ENCODE measurements at regions not wholly inside any gene's neighbourhood (a gene's known extent, or its start where the extent isn't known, plus 50 kb on each side); places are given as distances from the start of the nearest gene placed in this dataset.
"Not testable (repeated sequence)": the region's sequence is repeated elsewhere in the genome, so short reads cannot be mapped to it uniquely, and the experiment has no call there.

- DNase-seq = no peak
These were observed 585.6 kb downstream of the GALC start for GRCh38 chr14:87407344-87407743.

DNA sequence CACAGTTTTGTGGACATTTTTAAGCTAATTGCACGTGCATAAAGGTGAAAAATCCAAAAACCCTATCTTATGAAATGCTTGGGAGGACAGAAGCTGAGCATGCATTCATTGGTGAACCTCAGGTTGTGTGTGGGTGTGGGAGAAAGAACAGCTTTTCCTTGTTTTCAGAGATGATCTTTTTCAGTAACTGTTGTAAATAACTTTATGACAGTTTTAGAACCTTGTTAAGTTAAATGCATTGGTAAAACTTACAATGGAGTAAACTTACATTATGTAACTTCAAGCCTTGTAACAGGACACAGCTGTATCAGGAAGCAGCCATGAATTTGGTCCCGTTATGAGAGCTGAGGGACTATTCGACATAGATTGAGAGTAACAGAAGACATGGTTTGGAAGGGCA lies 587.4 kb downstream of the GALC start:
- no peak for DNase-seq

DNA sequence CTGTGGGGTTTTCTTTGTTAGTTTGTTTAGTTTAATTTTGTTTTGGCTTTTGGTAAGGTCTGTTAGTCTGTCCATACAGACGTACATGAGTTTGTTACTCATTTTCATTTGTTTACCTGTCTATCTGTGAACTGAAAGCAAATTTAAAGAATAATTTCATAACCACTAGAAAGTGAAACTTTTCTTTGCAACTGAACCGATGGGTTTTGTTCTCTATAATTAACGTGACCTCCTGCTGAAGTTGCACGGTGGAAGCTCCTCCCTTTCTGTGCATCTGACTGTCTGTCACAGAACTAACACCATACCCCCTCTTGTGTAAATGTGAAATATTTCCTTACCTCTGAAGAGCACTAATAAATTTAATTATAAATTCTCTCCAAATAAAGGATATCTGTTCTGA lies 595.5 kb downstream of the GALC start:
- no peak for DNase-seq

DNA sequence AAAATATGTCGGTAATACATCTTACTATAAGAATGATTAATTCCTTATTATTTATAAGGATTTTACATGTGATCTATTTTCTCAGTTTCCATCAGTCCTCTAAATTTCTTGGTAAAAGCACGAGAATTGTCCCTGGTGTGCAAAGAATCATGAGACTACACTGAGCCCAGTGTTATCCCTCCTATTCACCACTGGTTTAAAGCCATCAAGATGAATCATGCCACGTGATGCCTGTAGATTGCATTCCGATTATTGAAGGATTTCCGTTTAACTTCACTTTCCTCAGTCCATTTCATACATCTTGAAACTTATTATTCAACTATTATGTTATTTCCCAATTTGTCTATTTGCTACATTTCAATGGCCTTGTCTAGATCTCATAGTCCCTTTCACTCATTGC lies 601.9 kb downstream of the GALC start:
- no peak for DNase-seq

DNA sequence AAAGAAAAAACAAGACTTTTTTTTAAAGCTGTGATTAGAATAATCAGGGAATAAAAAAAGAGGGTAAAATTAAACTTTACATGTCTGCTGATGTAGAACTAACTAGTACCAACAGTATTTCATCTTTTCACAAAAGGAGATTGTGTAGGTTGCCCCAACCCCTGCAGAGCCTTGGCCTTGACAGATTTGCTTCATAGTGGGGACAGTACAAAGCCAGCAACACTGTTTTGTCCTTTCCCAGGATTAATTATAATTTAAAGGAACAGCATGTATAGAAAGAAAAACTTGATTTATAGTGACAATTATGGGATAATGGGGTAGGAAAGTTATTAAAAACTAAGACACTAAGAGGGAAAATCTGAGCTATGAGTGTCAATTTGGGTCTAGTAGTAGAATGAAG lies 604.0 kb downstream of the GALC start:
- peak; percentile 70 for DNase-seq

- DNase-seq = no peak
These were observed 605.2 kb downstream of the GALC start for GRCh38 chr14:87387806-87388205.

- DNase-seq = no peak
These were observed 606.5 kb downstream of the GALC start for GRCh38 chr14:87386524-87386923.

DNA sequence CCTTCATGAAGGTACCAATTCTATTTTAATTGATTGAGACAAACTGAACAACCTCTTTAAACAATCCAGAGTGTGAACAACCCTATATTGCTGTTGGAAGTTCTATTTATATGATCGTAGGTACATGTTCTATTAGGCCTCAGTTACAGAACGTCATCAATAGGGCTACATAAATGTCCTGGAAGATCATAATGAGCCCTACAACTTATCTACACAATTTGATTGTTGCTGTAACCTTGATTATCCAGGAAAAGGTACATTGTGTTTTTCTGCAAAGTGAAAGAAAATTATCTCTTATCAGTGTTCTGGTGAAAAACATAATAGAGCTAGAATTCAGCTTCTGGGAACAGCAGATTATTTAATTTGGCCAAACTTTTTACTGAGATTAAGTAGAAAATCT lies 612.9 kb downstream of the GALC start:
- no peak for DNase-seq

DNA sequence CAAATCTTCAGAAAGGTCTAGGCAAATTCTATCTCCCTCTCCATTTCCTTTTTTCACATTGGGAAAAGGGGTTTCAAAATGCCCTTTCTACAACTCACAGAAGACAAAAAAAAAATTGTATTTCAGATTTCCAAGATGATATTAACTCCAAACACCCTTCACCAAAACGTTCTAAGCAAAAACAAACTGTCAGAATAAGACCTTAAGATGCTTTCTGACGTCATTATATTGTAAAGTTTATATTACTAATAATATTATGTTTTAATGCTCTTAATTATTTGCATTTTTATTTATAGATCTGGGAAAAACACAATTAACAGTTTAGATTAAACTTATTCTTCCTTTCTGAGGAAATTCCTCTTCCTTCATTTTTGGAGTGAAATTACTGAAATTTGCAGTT lies 624.2 kb downstream of the GALC start:
- no peak for DNase-seq

DNA sequence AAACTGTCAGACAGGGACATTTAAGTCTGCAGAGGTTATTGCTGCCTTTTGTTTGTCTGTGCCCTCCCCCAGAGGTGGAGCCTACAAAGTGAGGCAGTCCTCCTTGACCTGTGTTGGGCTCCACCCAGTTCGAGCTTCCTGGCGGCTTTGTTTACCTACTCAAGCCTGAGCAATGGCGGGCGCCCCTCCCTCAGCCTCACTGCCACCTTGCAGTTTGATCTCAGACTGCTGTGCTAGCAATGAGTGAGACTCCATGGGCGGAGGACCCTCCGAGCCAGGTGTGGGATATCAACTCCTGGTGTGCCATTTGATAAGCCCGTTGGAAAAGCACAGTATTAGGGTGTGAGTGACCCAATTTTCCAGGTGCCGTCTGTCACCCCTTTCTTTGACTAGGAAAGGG lies 632.7 kb downstream of the GALC start:
- DNase-seq = not testable (repeated sequence)

DNA sequence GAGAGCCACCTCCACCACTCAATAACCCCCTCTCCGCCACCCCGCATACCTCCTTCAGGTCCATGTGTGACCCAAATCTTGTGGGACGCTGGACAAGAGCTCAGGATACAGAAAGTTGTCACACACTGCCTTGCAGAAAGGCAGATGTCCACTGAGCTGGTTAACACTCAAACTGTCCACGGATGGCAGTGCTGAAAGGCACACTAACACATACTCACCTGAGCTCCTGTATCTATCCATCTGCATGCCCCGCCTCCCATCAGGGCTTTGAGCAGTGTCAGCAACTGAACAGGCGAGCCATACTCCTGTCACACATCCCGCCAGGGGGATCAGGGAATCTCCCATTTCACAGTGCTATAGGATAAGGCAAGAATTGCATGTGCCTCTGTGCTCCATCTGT lies 642.0 kb downstream of the GALC start:
- DNase-seq = no peak

DNA sequence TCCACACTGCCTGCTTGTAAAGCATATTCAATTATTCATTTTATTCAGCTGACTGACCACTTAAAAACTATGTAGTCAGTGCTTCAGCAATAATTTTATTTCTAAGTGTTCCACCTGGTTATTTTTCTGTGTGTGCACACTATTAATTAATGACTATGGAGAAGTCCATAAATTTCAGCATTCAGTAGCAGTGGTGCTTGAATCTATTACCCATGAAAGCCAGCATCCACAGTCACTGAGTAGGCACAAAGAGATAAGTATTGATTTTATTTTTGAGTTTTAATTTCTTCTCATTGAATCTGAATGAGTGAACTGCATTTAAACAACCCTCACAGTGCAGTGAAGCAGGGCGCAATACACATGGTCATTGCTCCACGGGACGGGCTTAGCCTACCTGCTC lies 643.1 kb downstream of the GALC start:
- peak; percentile 5 for DNase-seq

GRCh38 chr14:87343652-87344051 lies 649.3 kb downstream of the GALC start:
- DNase-seq = no peak

- DNase-seq = no peak
These were observed 657.8 kb downstream of the GALC start for GRCh38 chr14:87334997-87335685.

- DNase-seq = peak; percentile 5
These were observed 661.0 kb downstream of the GALC start for GRCh38 chr14:87331991-87332390.

DNA sequence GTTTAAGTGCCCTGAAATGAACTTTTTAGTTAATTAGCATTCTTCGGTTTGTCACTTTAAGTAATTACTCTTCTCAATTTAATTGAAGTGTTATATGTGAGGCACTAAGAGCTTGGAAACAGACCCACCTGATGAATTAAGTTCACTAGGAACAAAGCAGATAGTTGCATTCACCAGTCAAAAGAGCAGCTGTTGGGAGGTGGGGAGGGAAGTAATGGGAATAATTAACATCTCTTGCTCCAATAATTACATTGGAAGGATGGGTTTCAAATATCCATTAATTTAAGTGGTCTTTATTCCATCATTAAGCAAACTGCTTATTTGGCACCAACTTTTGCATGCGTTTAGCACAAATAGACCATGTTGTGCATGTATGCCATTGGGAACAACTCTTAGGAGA lies 667.2 kb downstream of the GALC start:
- no peak for DNase-seq

DNA sequence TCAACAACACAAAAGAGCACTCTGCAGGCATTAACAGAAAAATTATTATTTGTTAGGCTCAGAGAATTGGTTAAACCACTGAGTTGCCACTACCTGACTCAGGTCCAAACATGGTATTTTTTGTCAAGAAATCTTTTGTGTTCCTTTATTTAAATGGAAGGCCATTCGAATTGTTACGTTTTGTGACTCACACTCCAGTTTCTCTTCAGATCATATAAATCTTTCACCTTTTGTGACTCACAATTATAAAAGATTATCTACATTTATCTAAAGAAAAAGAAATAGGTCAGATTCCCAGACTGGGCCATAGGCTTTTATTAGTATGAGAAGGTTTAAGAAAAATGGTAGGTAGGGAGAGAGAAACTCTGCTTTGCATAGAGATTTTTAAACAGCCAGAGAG lies 669.8 kb downstream of the GALC start:
- DNase-seq = no peak

DNA sequence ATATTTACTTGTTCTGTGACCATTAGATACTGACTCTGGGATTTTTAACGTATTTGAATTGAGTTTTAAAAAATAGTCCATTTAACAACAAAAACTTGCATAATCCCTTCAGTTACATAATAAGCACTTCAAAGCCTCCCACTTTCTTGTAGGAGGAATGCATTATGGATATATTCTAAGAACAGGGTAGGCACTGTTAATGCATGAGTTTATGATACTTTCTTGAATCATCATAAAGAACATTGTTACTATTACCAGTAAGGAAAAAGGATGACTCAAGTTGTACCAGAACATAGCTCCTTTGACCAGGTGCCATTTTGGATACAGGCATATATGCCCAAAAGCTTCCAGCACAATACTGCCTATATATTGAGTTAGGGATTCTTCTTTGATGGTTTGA lies 671.4 kb downstream of the GALC start:
- DNase-seq = no peak

DNA sequence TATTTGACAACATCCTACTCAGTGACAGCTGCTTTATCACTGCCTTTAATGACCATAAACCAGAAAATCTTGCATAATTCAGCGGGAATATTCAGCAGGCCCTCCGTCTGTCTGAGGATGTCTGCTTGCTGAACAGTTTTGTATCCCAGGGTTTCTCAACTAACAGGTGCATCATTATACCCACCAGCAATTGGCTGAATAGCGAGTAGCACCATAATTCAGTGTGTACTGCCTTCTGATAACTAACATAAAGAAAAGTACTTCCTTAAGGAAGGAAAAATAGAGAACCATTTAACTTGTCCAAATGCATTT lies 680.1 kb downstream of the GALC start:
- no peak for DNase-seq

GRCh38 chr14:87312169-87312893 lies 680.7 kb downstream of the GALC start:
- no peak for DNase-seq

DNA sequence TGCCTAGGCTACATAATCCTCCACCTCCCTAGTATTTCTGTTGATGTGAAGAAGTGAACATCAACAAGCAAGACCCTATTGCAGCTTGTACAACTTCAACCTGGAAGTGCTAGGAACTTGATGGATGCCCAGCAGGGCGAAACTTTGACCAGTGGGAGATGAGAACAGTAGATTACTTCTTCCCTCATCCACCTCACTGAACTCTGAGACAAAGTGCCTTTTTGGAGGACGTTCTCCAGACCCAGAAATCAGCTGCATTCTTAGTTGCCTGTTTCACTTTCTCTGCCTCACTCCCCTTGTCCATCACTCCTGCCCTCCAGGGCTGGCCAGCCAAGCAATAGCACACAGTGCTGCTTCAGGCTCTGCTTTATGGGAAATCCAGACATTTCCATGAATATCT lies 683.4 kb downstream of the GALC start:
- no peak for DNase-seq

DNA sequence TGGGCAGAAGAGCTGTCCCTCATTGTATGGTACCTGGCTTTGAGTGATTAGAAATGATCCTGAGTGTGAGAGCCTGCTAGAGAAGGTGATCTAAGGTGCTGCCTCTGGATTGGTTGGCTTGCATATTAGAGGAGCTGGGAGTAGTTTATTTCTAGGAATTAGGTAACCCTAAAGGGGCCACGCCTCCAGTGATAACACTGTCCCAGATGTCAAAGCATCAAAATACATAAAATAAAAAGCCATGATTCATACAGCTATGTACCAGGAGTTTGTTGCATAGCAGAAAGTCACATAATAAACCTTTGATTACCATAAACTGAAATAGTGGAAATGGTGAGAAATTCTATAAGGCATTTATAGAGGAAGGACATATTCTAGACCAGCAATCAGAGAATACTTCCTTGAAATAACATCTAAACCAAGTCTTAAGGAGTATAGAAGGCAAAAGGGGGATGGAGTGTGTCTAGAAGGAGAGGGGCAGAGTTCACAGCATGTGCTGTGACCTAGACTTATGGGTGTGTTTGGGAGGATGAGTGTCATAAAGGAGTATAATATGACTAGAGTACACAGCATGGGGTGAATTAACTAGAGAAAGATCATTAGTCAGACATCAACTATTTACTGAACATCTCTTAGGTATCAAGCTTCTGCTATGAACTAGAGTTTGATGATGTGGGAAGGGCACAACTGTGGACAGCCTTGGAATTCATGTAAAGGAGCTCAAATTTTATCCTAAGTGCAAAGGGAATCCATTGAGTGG lies 686.4 kb downstream of the GALC start:
- DNase-seq = no peak

- DNase-seq = no peak
These were observed 687.6 kb downstream of the GALC start for GRCh38 chr14:87305345-87305744.

GRCh38 chr14:87304404-87304803 lies 688.6 kb downstream of the GALC start:
- no peak for DNase-seq

Data from eye (tissue), 1 donor.